ENCODE measurements at regions not wholly inside any gene's neighbourhood (a gene's known extent, or its start where the extent isn't known, plus 50 kb on each side); places are given as distances from the start of the nearest gene placed in this dataset.

DNA sequence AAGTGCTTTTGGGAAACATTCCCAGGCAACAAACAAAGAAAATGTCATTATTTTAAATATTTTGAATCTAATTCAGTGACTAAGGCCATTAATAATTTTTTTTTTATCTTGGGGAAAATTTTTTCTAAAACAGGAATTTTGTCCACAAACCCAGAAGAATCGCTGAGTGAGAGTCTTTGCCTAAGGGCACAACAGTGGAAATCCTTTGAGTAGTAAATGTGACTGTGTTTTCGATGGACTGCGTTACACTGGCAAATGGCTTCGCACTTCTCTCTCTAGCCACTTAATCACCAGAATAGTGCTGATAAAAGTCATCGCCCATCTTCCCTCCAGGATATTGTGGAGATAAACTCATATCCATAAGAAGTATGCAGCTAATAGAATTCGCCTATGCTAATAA lies 430.3 kb upstream of the AKR1E2 start:
- TF ChIP-seq, protein P1, sequence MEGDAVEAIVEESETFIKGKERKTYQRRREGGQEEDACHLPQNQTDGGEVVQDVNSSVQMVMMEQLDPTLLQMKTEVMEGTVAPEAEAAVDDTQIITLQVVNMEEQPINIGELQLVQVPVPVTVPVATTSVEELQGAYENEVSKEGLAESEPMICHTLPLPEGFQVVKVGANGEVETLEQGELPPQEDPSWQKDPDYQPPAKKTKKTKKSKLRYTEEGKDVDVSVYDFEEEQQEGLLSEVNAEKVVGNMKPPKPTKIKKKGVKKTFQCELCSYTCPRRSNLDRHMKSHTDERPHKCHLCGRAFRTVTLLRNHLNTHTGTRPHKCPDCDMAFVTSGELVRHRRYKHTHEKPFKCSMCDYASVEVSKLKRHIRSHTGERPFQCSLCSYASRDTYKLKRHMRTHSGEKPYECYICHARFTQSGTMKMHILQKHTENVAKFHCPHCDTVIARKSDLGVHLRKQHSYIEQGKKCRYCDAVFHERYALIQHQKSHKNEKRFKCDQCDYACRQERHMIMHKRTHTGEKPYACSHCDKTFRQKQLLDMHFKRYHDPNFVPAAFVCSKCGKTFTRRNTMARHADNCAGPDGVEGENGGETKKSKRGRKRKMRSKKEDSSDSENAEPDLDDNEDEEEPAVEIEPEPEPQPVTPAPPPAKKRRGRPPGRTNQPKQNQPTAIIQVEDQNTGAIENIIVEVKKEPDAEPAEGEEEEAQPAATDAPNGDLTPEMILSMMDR (IDR thresholded peaks at IDR 0.05 in 4 of 5, conservative IDR thresholded peaks at IDR 0.05 in 1 of 5) = no peak
- no peak for TF ChIP-seq POLR2A (IDR thresholded peaks at IDR 0.05)
